Caco-2 (cell line): ENCODE measurements at regions not wholly inside any gene's neighbourhood (a gene's known extent, or its start where the extent isn't known, plus 50 kb on each side); places are given as distances from the start of the nearest gene placed in this dataset.

ENCODE experiments used
- BruUV-seq: library from RNA; stranded (reverse); fragments of 400-500 nt; replicated peaks from 2 replicates; lab custom pipeline; 2021; lab: Mats Ljungman, UMichigan
- CTCF ChIA-PET: fragments of 300-600 bp; sonication (Branson Sonifier 250); formaldehyde crosslinking; loops from one replicate; lab custom pipeline; 2022; ENCODE audit warnings: antibody characterized with exemption; lab: Charles Lee
- POLR2A ChIA-PET: fragments of 300-600 bp; sonication (Branson Sonifier 250); formaldehyde crosslinking; loops from one replicate; lab custom pipeline; 2022; ENCODE audit warnings: antibody characterized with exemption; lab: Charles Lee
- DNase-seq, 2 experiments: peaks; one replicate each; pipeline versions ENCODE4 v3.0.0 to v3.0.0-alpha.2; 2020 to 2022
- H3K27me3 ChIP-seq: replicated peaks from 2 replicates; pipeline ENCODE4 v1.6.0; 2011; ENCODE audit warnings: low read length; ENCODE audit not compliant: control insufficient read depth, insufficient read depth
- H3K36me3 ChIP-seq: 2 replicates; pipeline ENCODE4 v1.5.1; 2011; ENCODE audit warnings: low read length; ENCODE audit not compliant: control insufficient read depth, insufficient read depth
- H3K4me1 ChIP-seq: fragments of 250-450 bp; sonication (Bioruptor Pico); 2 replicates; pipeline ENCODE4 v1.5.1; 2020; ENCODE audit warnings: mild to moderate bottlenecking
- H3K4me3 ChIP-seq: 2 replicates; pipeline ENCODE4 v1.5.1; 2011; ENCODE audit warnings: low read depth, mild to moderate bottlenecking, control low read depth, low read length
- H3K9me3 ChIP-seq: fragments of 250-450 bp; sonication (Bioruptor Pico); 2 replicates; pipeline ENCODE4 v1.5.1; 2020; ENCODE audit warnings: mild to moderate bottlenecking, moderate library complexity
- H3K27ac Mint-ChIP-seq: one replicate; pipeline ENCODE4 v1.8.0; 2022; ENCODE audit warnings: mixed read lengths; ENCODE audit not compliant: unreplicated experiment
- H3K27me3 Mint-ChIP-seq: one replicate; pipeline ENCODE4 v1.8.0; 2022; ENCODE audit warnings: mixed read lengths; ENCODE audit not compliant: insufficient read depth, unreplicated experiment
- H3K36me3 Mint-ChIP-seq: one replicate; pipeline ENCODE4 v1.8.0; 2022; ENCODE audit warnings: mild to moderate bottlenecking, mixed read lengths; ENCODE audit not compliant: insufficient read depth, unreplicated experiment
- H3K4me1 Mint-ChIP-seq: one replicate; pipeline ENCODE4 v1.8.0; 2022; ENCODE audit warnings: low read depth, mixed read lengths; ENCODE audit not compliant: unreplicated experiment
- H3K4me3 Mint-ChIP-seq: one replicate; pipeline ENCODE4 v1.8.0; 2022; ENCODE audit warnings: mild to moderate bottlenecking, moderate library complexity, mixed read lengths; ENCODE audit not compliant: unreplicated experiment
- H3K9me3 Mint-ChIP-seq: one replicate; pipeline ENCODE4 v1.8.0; 2022; ENCODE audit warnings: mixed read lengths; ENCODE audit not compliant: unreplicated experiment
- intact Hi-C: fragments of 100-400 bp; cut with micrococcal nuclease; formaldehyde crosslinking; loops from one replicate; pipeline ENCODE4 v1.10.0; 2022; ENCODE audit not compliant: unreplicated experiment
- TF ChIP-seq, protein P1 (sequence below), 2 experiments: fragments of 200-600 bp in 1 of 2; IDR thresholded peaks; 1 replicate in 1 of 2; 2 replicates in 1 of 2; pipeline versions ENCODE4 v1.5.1 to v1.8.0; 2011 to 2022; ENCODE audit warnings: antibody characterized with exemption in 1 of 2, control low read depth in 1 of 2, inconsistent platforms in 1 of 2, low read depth in 1 of 2, low read length in 1 of 2, mild to moderate bottlenecking in 1 of 2, moderate library complexity in 1 of 2; ENCODE audit not compliant: insufficient read depth in 1 of 2, severe bottlenecking in 1 of 2, unreplicated experiment in 1 of 2

DNA sequence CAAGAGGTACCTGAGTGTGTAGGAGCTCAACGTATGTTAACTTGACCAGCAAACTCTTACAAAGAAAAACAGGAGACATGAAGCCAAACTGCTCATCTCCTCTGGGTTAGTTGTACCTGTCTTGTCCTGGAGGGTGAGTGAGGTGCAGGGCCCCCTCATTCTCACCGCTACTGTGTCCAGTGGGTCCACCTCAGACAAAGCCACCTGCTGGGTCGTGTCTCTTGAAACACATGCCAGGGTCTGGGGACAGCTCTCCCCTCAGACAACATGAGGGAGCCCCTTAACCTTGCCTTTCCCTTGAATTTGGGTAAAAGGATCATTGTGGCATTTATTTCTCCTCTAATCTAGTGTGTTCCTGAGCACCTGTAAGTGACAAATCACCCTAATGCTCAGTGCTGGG is 185.6 kb downstream of the TLE3 start:
- no peaks in the 10 kb centered on the region for H3K9me3 ChIP-seq
- H3K4me3 ChIP-seq: no peak overlapping the region
- no peaks in the 10 kb centered on the region for H3K36me3 ChIP-seq
- peaks cover 12% of the 10 kb centered on the region for H3K27me3 Mint-ChIP-seq
- intact Hi-C loops: no loop called here
- BruUV-seq: no TSS peak
- DNase-seq: no peak
- H3K27ac Mint-ChIP-seq: no peak overlapping the region
- CTCF ChIA-PET: no interaction called here
- no peak overlapping the region for H3K4me3 Mint-ChIP-seq
- H3K9me3 Mint-ChIP-seq: no peaks in the 10 kb centered on the region
- TF ChIP-seq, protein P1, sequence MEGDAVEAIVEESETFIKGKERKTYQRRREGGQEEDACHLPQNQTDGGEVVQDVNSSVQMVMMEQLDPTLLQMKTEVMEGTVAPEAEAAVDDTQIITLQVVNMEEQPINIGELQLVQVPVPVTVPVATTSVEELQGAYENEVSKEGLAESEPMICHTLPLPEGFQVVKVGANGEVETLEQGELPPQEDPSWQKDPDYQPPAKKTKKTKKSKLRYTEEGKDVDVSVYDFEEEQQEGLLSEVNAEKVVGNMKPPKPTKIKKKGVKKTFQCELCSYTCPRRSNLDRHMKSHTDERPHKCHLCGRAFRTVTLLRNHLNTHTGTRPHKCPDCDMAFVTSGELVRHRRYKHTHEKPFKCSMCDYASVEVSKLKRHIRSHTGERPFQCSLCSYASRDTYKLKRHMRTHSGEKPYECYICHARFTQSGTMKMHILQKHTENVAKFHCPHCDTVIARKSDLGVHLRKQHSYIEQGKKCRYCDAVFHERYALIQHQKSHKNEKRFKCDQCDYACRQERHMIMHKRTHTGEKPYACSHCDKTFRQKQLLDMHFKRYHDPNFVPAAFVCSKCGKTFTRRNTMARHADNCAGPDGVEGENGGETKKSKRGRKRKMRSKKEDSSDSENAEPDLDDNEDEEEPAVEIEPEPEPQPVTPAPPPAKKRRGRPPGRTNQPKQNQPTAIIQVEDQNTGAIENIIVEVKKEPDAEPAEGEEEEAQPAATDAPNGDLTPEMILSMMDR (IDR thresholded peaks at IDR 0.05; ENCODE audit: insufficient read depth in 1 of 2, low read depth in 1 of 2, low read length in 1 of 2, severe bottlenecking in 1 of 2, unreplicated experiment in 1 of 2): no peak
- H3K4me1 ChIP-seq: no peaks in the 10 kb centered on the region
- POLR2A ChIA-PET: no interaction called here
- no peaks in the 10 kb centered on the region for H3K36me3 Mint-ChIP-seq
- no peaks in the 10 kb centered on the region for H3K4me1 Mint-ChIP-seq
- H3K27me3 ChIP-seq: no peaks in the 10 kb centered on the region

DNA sequence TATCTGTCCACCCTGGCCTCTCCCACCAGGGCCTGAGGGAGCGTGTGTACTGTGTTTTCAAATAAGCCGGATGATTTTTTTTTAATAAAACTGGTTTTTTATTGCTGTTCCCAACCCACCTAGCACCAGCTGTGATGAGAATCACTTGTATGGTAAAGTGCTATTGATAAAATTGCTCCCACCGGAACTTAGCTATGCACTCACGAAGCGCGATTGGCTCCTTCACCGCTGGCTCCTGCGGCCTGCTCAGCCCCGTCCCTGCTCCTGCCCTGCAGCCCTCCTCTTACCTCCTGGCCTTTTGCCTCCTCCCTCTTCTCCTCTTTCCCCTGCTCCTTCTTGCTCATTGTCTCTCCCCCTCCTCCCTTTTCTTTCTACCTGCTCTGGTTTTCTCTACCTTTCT is 183.7 kb downstream of the TLE3 start:
- no peak for DNase-seq
- H3K27ac Mint-ChIP-seq: no peak overlapping the region
- H3K4me3 ChIP-seq: no peak overlapping the region
- H3K4me3 Mint-ChIP-seq: no peak overlapping the region
- no peaks in the 10 kb centered on the region for H3K9me3 ChIP-seq
- no TSS peak for BruUV-seq
- CTCF ChIA-PET: no interaction called here
- no peaks in the 10 kb centered on the region for H3K36me3 ChIP-seq
- H3K4me1 Mint-ChIP-seq: no peaks in the 10 kb centered on the region
- TF ChIP-seq, protein P1 (IDR thresholded peaks at IDR 0.05; ENCODE audit: insufficient read depth in 1 of 2, low read depth in 1 of 2, low read length in 1 of 2, severe bottlenecking in 1 of 2, unreplicated experiment in 1 of 2): no peak
- POLR2A ChIA-PET: no interaction called here
- peaks cover 7% of the 10 kb centered on the region for H3K27me3 Mint-ChIP-seq
- H3K27me3 ChIP-seq: no peaks in the 10 kb centered on the region
- H3K9me3 Mint-ChIP-seq: no peaks in the 10 kb centered on the region
- intact Hi-C loops: no loop called here
- H3K4me1 ChIP-seq: no peaks in the 10 kb centered on the region
- H3K36me3 Mint-ChIP-seq: no peaks in the 10 kb centered on the region

DNA sequence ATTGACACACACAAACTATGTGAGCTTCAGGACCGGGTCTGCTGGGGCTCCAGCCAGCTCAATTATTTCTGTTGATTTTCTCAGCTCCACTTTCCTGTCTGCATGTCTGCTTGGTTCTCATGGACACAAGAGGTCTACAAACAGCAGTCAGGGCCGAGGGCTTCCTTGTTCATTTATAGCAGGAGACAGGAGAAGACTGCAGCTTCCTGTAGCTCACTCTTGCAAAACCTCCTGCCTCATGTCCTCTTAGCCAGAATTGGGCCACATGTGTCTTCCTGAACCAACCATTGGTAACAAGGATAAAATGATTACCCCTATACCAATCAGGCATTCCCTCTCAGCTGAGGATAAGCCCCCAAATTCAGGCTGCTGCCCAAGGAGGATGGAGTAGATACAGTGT is 182.8 kb downstream of the TLE3 start:
- TF ChIP-seq, protein P1 (IDR thresholded peaks at IDR 0.05; ENCODE audit: insufficient read depth in 1 of 2, low read depth in 1 of 2, low read length in 1 of 2, severe bottlenecking in 1 of 2, unreplicated experiment in 1 of 2): no peak
- H3K4me3 ChIP-seq: no peak overlapping the region

More for the DNA sequence above, 182.8 kb downstream of the TLE3 start:
- Histone ChIP-seq H3K9me3 (no peaks in the 10 kb centered on the region), H3K27me3 (no peaks in the 10 kb centered on the region), H3K4me1 (no peaks in the 10 kb centered on the region), H3K36me3 (no peaks in the 10 kb centered on the region)
- DNase-seq: no peak
- CTCF ChIA-PET: no interaction called here
- POLR2A ChIA-PET: interaction anchor here (0.5 kb wide), 1 partner anchor 182 kb away, joined by 4 read pairs; no protein-coding TSS in a partner anchor
- no peak overlapping the region for H3K27ac Mint-ChIP-seq
- intact Hi-C loops: no loop called here
- H3K36me3 Mint-ChIP-seq: no peaks in the 10 kb centered on the region
- H3K4me3 Mint-ChIP-seq: no peak overlapping the region
- H3K4me1 Mint-ChIP-seq: no peaks in the 10 kb centered on the region
- H3K9me3 Mint-ChIP-seq: no peaks in the 10 kb centered on the region
- H3K27me3 Mint-ChIP-seq: peaks cover 8% of the 10 kb centered on the region
- no TSS peak for BruUV-seq
